K562 (cell line): ENCODE measurements at regions not wholly inside any gene's neighbourhood (a gene's known extent, or its start where the extent isn't known, plus 50 kb on each side); places are given as distances from the start of the nearest gene placed in this dataset.

ENCODE experiments used
- ATAC-seq: fragments of 200-7000 bp; cut with Tn5 transposase; 3 replicates; pipeline ENCODE4 v1.9.1; 2020; ENCODE audit warnings: moderate library complexity
- BruUV-seq: library from RNA; stranded (reverse); fragments of 400-500 nt; replicated peaks from 2 replicates; lab custom pipeline; 2021; lab: Mats Ljungman, UMichigan
- CTCF ChIA-PET: fragments of 300-600 bp; formaldehyde crosslinking; extraction: SDS; loops from one replicate; lab custom pipeline; 2021; ENCODE audit warnings: low intra/inter-chr PET ratio; lab: Yijun Ruan, JAX
- POLR2A ChIA-PET: fragments of 300-600, 350-650 bp; sonication (Branson Sonifier 250); formaldehyde crosslinking; extraction: SDS; loops from one replicate; lab custom pipeline; 2021; ENCODE audit warnings: antibody characterized with exemption, inconsistent platforms; lab: Yijun Ruan, JAX
- DNase-seq, 4 experiments: peaks; one replicate each; pipeline versions ENCODE4 v3.0.0 to v3.0.0-alpha.2; 2011 to 2018; ENCODE audit warnings: low spot score in 3 of 4, mixed read lengths in 3 of 4; ENCODE audit errors: extremely low read depth in 1 of 4
- FAIRE-seq: peaks from 2 replicates; lab custom pipeline; 2011; peaks lifted over from hg19 to GRCh38; lab: Jason Lieb, UNC
- H2AFZ ChIP-seq: 2 replicates; pipeline ENCODE4 v1.6.0; 2011; ENCODE audit warnings: low read depth, low read length, control low read depth, inconsistent platforms
- H3K27ac ChIP-seq: fragments of 200-600 bp; 3 replicates; pipeline ENCODE4 v1.8.0; 2011; ENCODE audit warnings: low read depth, mild to moderate bottlenecking, control low read depth, inconsistent platforms, low read length, moderate library complexity, mixed read lengths; ENCODE audit errors: extremely low read depth
- H3K27me3 ChIP-seq, 2 experiments: fragments of 300-600 bp in 1 of 2; 2 replicates in 1 of 2; 3 replicates in 1 of 2; pipeline versions ENCODE4 v1.6.0 to v1.8.0; 2011; ENCODE audit warnings: inconsistent platforms in 2 of 2, low read length in 2 of 2, mild to moderate bottlenecking in 1 of 2, mixed read lengths in 1 of 2, moderate library complexity in 1 of 2; ENCODE audit not compliant: control insufficient read depth in 2 of 2, insufficient read depth in 2 of 2
- H3K36me3 ChIP-seq: fragments of 300-600 bp; 3 replicates; pipeline ENCODE4 v1.8.0; 2011; ENCODE audit warnings: mild to moderate bottlenecking, low read length, inconsistent platforms; ENCODE audit not compliant: control insufficient read depth, insufficient read depth
- H3K4me1 ChIP-seq, 2 experiments: fragments of 200-600 bp in 1 of 2; replicated peaks in 1 of 2; 2 replicates in 1 of 2; 3 replicates in 1 of 2; pipeline versions ENCODE4 v1.5.1 to v1.8.0; 2011; ENCODE audit warnings: inconsistent platforms in 2 of 2, low read length in 2 of 2, mild to moderate bottlenecking in 1 of 2, mixed read lengths in 1 of 2, moderate library complexity in 1 of 2; ENCODE audit not compliant: control insufficient read depth in 2 of 2, insufficient read depth in 2 of 2
- H3K4me2 ChIP-seq: 2 replicates; pipeline ENCODE4 v1.6.1; 2011; ENCODE audit warnings: low read length, control low read depth, inconsistent platforms, mixed read lengths; ENCODE audit not compliant: insufficient read depth
- H3K4me3 ChIP-seq: fragments of 200-600 bp; sonication (generic), shearing (Covaris generic); 2 replicates; pipeline ENCODE4 v1.5.1; 2016; ENCODE audit warnings: control low read depth, inconsistent platforms
- H3K79me2 ChIP-seq: fragments of 200-600 bp; 3 replicates; pipeline ENCODE4 v1.8.0; 2011; ENCODE audit warnings: low read length, inconsistent platforms; ENCODE audit not compliant: control insufficient read depth, insufficient read depth
- H3K9ac ChIP-seq, 2 experiments: 2 replicates each; pipeline versions ENCODE4 v1.6.0 to v1.6.1; 2011; ENCODE audit warnings: low read depth in 2 of 2, low read length in 2 of 2, control low read depth in 1 of 2, inconsistent platforms in 1 of 2, mild to moderate bottlenecking in 1 of 2, mixed read lengths in 1 of 2; ENCODE audit not compliant: insufficient read depth in 1 of 2
- H3K9me1 ChIP-seq: one replicate; pipeline ENCODE4 v1.6.0; 2011; ENCODE audit warnings: inconsistent platforms, mild to moderate bottlenecking, low read length, moderate library complexity; ENCODE audit not compliant: control insufficient read depth, insufficient read depth
- H3K9me3 ChIP-seq: replicated peaks from 2 replicates; pipeline ENCODE4 v1.5.1; 2011; ENCODE audit warnings: low read depth, low read length, inconsistent platforms; ENCODE audit not compliant: control insufficient read depth, insufficient read depth
- H4K20me1 ChIP-seq: replicated peaks from 2 replicates; pipeline ENCODE4 v1.6.1; 2011; ENCODE audit warnings: low read length, inconsistent platforms, mixed read lengths; ENCODE audit not compliant: control insufficient read depth, insufficient read depth
- CHCHD3 ChIP-seq: fragments of 250-450 bp; sonication (Bioruptor Pico); IDR thresholded peaks from 2 replicates; pipeline ENCODE4 v2.1.2; 2022; ENCODE audit warnings: mild to moderate bottlenecking
- EZH2 ChIP-seq: IDR thresholded peaks from 2 replicates; pipeline ENCODE4 v1.6.1; 2012; ENCODE audit warnings: low read depth, mild to moderate bottlenecking, inconsistent platforms, low read length, borderline replicate concordance
- MEIS2 ChIP-seq: fragments of 450-650 bp; IDR thresholded peaks from 2 replicates; pipeline ENCODE4 v1.6.1; 2014; ENCODE audit warnings: mild to moderate bottlenecking; ENCODE audit not compliant: partially characterized antibody
- SPI1 ChIP-seq: IDR thresholded peaks from 2 replicates; pipeline ENCODE4 v1.6.1; 2011; ENCODE audit warnings: low read depth, low read length, control low read depth, borderline replicate concordance
- TGIF2 ChIP-seq: sonication (generic); formaldehyde crosslinking; IDR thresholded peaks from 2 replicates; pipeline ENCODE4 v1.8.1; 2022; ENCODE audit warnings: mild to moderate bottlenecking, missing genetic modification reagents, moderate library complexity
- ZNF707 ChIP-seq: fragments of 250-450 bp; sonication (Bioruptor Pico); conservative IDR thresholded peaks from 2 replicates; pipeline ENCODE4 v1.8.0; 2022; ENCODE audit warnings: inconsistent platforms, mild to moderate bottlenecking, moderate library complexity
- ZSCAN32 ChIP-seq: fragments of 450-650 bp; formaldehyde crosslinking; IDR thresholded peaks from 2 replicates; pipeline ENCODE4 v1.4.0; 2020; ENCODE audit warnings: mild to moderate bottlenecking, moderate library complexity
- WGBS: fragments of 100-300 bp; shearing (Covaris generic); methylation state at CpG from one replicate; pipeline ENCODE4 v1.1.6; 2016; ENCODE audit warnings: low coverage, mixed read lengths; ENCODE audit not compliant: insufficient coverage; ENCODE audit errors: missing lambda C conversion rate; 5-methylcytosine and 5-hydroxymethylcytosine counted together
- in situ Hi-C: fragments of 300-500 bp; cut with MboI; formaldehyde crosslinking; loops from 4 replicates; pipeline ENCODE4 v1.15.0; 2018; ENCODE audit warnings: inconsistent platforms, mixed read lengths
- intact Hi-C: fragments of 100-400 bp; cut with micrococcal nuclease; formaldehyde crosslinking; loops from 2 replicates; pipeline ENCODE4 v1.14.2; 2022
- TF ChIP-seq, protein P1 (sequence below), 3 experiments: fragments of 200-800 bp in 1 of 3; sonication (Bioruptor generic) in 1 of 3; sonication (generic) in 1 of 3; formaldehyde crosslinking in 1 of 3; IDR thresholded peaks; 2 replicates each; pipeline versions ENCODE4 v1.6.1 to v1.8.0; 2016 to 2022; ENCODE audit warnings: mild to moderate bottlenecking in 2 of 3, missing compliant biosample characterization in 2 of 3, missing genetic modification characterization in 2 of 3, missing genetic modification reagents in 1 of 3
- TF ChIP-seq, protein P2 (sequence below): fragments of 250-450 bp; sonication (Bioruptor Pico); IDR thresholded peaks from 2 replicates; pipeline ENCODE4 v1.5.0; 2021; ENCODE audit warnings: mild to moderate bottlenecking, moderate library complexity
- TF ChIP-seq, protein P3 (sequence below): sonication (generic); formaldehyde crosslinking; IDR thresholded peaks from 2 replicates; pipeline ENCODE4 v1.8.1; 2023; ENCODE audit warnings: mild to moderate bottlenecking, missing genetic modification reagents

DNA sequence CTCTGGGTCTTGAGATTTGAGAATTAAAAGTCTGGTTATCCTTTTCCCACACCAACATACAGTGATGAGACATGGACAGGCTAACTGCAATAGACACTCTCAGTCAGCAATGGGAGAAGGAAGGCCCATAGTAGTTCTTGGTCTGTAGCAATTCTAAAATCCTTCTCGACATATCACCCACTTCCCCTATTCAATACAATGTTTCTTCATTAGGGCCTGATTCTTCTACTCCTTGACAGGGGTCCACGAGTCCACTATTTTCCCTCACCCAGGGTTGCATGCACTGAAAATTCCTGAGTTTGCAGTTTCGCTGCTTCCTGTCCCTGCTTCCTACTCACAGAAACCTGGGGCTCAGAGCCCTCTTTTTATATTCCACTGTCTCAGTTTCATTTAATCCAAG, 402.8 kb downstream of the MAT2B start:
- H3K79me2 ChIP-seq: no peaks in the 10 kb centered on the region
- TF ChIP-seq CHCHD3 (CRISPR knock-in tag): no peak
- TF ChIP-seq, protein P1, sequence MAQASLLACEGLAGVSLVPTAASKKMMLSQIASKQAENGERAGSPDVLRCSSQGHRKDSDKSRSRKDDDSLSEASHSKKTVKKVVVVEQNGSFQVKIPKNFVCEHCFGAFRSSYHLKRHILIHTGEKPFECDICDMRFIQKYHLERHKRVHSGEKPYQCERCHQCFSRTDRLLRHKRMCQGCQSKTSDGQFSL (CRISPR knock-in tag; IDR thresholded peaks at IDR 0.05): no peak
- TF ChIP-seq, protein P1 (tag; IDR thresholded peaks at IDR 0.05): no peak
- TF ChIP-seq EZH2: no peak
- TF ChIP-seq ZNF707: no peak
- TF ChIP-seq MEIS2: no peak
- TF ChIP-seq TGIF2: no peak
- no peak for TF ChIP-seq SPI1
- TF ChIP-seq, protein P2, sequence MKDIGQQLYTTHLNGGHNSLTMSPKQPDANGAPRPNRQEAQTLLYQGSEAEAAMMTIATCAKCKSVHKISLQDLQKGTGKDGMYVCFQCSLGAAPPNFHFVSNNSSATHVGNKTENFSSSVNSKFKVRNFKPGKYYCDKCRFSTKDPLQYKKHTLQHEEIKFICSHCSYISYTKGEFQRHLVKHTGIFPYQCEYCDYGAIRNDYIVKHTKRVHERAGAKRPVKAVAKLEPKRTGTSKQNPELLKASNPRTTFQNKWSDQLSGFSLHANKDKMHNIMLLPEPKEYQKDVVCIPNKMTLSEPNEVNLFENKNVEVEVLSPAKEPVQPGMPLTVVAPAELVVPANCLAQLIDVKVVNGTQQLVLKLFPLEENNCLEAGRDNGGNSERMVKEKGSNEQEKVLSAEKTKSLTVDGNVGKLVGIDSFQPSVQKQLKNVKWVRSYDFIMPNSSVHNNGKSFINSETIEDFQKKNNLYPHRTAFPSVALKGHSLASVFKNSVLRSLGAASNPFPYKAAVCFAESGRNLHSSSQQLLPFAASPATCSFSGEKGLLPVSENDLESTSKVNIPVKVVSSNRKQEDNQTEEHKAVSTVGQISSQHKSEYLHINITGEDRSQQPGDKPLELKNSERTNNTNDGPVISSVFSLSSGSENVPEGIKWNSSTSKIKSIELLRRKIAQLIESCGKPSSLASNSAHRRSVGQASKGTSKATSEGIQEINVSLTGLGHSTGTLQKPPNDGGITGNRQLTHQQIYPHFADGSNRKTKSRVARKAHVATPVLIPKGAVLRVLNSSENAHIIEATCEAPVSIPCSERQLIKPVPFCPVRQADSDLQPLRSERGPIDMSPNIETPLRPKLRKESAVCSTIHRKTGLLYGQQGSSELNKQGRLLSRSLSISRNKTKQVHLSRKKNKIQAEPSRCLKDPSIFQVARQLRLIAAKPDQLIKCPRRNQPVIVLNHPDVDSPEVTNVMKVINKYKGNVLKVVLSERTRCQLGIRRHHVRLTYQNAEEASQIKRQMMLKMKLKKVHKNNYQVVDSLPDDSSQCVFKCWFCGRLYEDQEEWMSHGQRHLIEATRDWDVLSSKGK: no peak
- TF ChIP-seq, protein P3, sequence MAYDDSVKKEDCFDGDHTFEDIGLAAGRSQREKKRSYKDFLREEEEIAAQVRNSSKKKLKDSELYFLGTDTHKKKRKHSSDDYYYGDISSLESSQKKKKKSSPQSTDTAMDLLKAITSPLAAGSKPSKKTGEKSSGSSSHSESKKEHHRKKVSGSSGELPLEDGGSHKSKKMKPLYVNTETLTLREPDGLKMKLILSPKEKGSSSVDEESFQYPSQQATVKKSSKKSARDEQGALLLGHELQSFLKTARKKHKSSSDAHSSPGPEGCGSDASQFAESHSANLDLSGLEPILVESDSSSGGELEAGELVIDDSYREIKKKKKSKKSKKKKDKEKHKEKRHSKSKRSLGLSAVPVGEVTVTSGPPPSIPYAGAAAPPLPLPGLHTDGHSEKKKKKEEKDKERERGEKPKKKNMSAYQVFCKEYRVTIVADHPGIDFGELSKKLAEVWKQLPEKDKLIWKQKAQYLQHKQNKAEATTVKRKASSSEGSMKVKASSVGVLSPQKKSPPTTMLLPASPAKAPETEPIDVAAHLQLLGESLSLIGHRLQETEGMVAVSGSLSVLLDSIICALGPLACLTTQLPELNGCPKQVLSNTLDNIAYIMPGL (CRISPR knock-in tag): no peak
- TF ChIP-seq ZSCAN32: no peak

More for the DNA sequence above, 402.8 kb downstream of the MAT2B start:
- H2AFZ ChIP-seq: no peak overlapping the region
- no peak overlapping the region for H3K4me3 ChIP-seq
- no peaks in the 10 kb centered on the region for H3K27me3 ChIP-seq
- ATAC-seq (no peak), DNase-seq (no peak), FAIRE-seq (no peak)
- 2% methylated on average over 3 of the region's 3 CpGs for WGBS
- intact Hi-C loops: no loop called here
- no peak overlapping the region for H3K4me2 ChIP-seq
- H3K27ac ChIP-seq: no peak overlapping the region
- 0 out of 2 replicates have a peak, but pooled peaks cover 4% of the 10 kb centered on the region for H3K9me3 ChIP-seq
- no peaks in the 10 kb centered on the region for H3K4me1 ChIP-seq
- in situ Hi-C loops: no loop called here
- BruUV-seq: no TSS peak
- POLR2A ChIA-PET: no interaction called here
- H3K9me1 ChIP-seq: no peaks in the 10 kb centered on the region
- CTCF ChIA-PET: no interaction called here
- no peak overlapping the region for H3K9ac ChIP-seq
- no peaks in the 10 kb centered on the region for H3K36me3 ChIP-seq
- no peaks in the 10 kb centered on the region for H4K20me1 ChIP-seq
